Suprapubic skin (tissue), 4 donors: ENCODE measurements at regions not wholly inside any gene's neighbourhood (a gene's known extent, or its start where the extent isn't known, plus 50 kb on each side); places are given as distances from the start of the nearest gene placed in this dataset.

Experiments used
- DNase-seq, 2 donors: peaks; one replicate each; pipeline ENCODE4 v3.0.0-alpha.2; 2019; ENCODE audit warnings: low spot score in 2 of 2
- H3K27ac ChIP-seq: fragments of 200-600 bp; sonication (generic); one replicate; pipeline ENCODE4 v1.5.1; 2019
- H3K27me3 ChIP-seq: fragments of 200-600 bp; sonication (generic); one replicate; pipeline ENCODE4 v1.5.1; 2019
- H3K36me3 ChIP-seq: fragments of 200-600 bp; sonication (generic); one replicate; pipeline ENCODE4 v1.5.1; 2019
- H3K4me1 ChIP-seq: fragments of 200-600 bp; sonication (generic); one replicate; pipeline ENCODE4 v1.5.1; 2019
- H3K4me3 ChIP-seq: fragments of 200-600 bp; sonication (generic); one replicate; pipeline ENCODE4 v1.5.1; 2019; ENCODE audit warnings: mild to moderate bottlenecking
- H3K9me3 ChIP-seq: fragments of 200-600 bp; sonication (generic); one replicate; pipeline ENCODE4 v1.5.1; 2019
- CTCF ChIP-seq, 2 donors: fragments of 200-600 bp in 1 of 2; fragments of 450-650 bp in 1 of 2; sonication (generic) in 1 of 2; IDR thresholded peaks; one replicate each; pipeline ENCODE4 v1.5.1; 2016 to 2019; ENCODE audit warnings: antibody characterized with exemption in 2 of 2, mild to moderate bottlenecking in 1 of 2, moderate library complexity in 1 of 2
- EP300 ChIP-seq: sonication (generic); formaldehyde crosslinking; IDR thresholded peaks from one replicate; pipeline ENCODE4 v1.6.1; 2017; ENCODE audit warnings: antibody characterized with exemption
- POLR2A ChIP-seq, 2 donors: fragments of 450-650 bp; IDR thresholded peaks; one replicate each; pipeline ENCODE4 v1.6.1; 2017; ENCODE audit warnings: antibody characterized with exemption in 2 of 2, mild to moderate bottlenecking in 2 of 2, moderate library complexity in 2 of 2
- POLR2AphosphoS5 ChIP-seq, 3 donors: sonication (generic); formaldehyde crosslinking; IDR thresholded peaks; one replicate each; pipeline ENCODE4 v1.6.1; 2017; ENCODE audit warnings: antibody characterized with exemption in 3 of 3
- WGBS: methylation state at CpG from one replicate; pipeline ENCODE4 v1.1.5; 2018; 5-methylcytosine and 5-hydroxymethylcytosine counted together

GRCh38 chr2:217301142-217301925 is 441.5 kb upstream of the TNP1 start:
- no peaks in the 10 kb centered on the region for H3K4me1 ChIP-seq
- H3K27me3 ChIP-seq: no peaks in the 10 kb centered on the region
- 90% methylated on average over 4 of the region's 4 CpGs for WGBS
- TF ChIP-seq EP300 (no peak), CTCF (IDR thresholded peaks at IDR 0.05) (no peak), POLR2A (IDR thresholded peaks at IDR 0.05) (no peak), POLR2AphosphoS5 (IDR thresholded peaks at IDR 0.05) (no peak)
- no peaks in the 10 kb centered on the region for H3K36me3 ChIP-seq
- H3K9me3 ChIP-seq: no peaks in the 10 kb centered on the region
- no peak overlapping the region for H3K4me3 ChIP-seq
- H3K27ac ChIP-seq: no peak overlapping the region
- no peak for DNase-seq

GRCh38 chr2:217299590-217299989 is 439.7 kb upstream of the TNP1 start:
- H3K4me1 ChIP-seq: no peaks in the 10 kb centered on the region
- no peak overlapping the region for H3K4me3 ChIP-seq
- WGBS: 75% methylated on average over 1 of the region's 1 CpG
- no peak for DNase-seq
- no peaks in the 10 kb centered on the region for H3K9me3 ChIP-seq
- H3K27ac ChIP-seq: no peak overlapping the region
- TF ChIP-seq POLR2AphosphoS5 (IDR thresholded peaks at IDR 0.05) (no peak), EP300 (no peak), POLR2A (IDR thresholded peaks at IDR 0.05) (no peak), CTCF (IDR thresholded peaks at IDR 0.05) (no peak)
- H3K36me3 ChIP-seq: no peaks in the 10 kb centered on the region
- H3K27me3 ChIP-seq: no peaks in the 10 kb centered on the region

GRCh38 chr2:217297096-217297495 is 437.2 kb upstream of the TNP1 start:
- Histone ChIP-seq H3K27me3 (no peaks in the 10 kb centered on the region), H3K27ac (no peak overlapping the region), H3K36me3 (no peaks in the 10 kb centered on the region), H3K9me3 (no peaks in the 10 kb centered on the region), H3K4me3 (no peak overlapping the region), H3K4me1 (no peaks in the 10 kb centered on the region)
- DNase-seq: no peak
- 90% methylated on average over 2 of the region's 2 CpGs for WGBS
- no peak for TF ChIP-seq CTCF (IDR thresholded peaks at IDR 0.05)
- no peak for TF ChIP-seq POLR2AphosphoS5 (IDR thresholded peaks at IDR 0.05)
- TF ChIP-seq POLR2A (IDR thresholded peaks at IDR 0.05): no peak
- TF ChIP-seq EP300: no peak

GRCh38 chr2:217294818-217295217 is 435.0 kb upstream of the TNP1 start:
- H3K9me3 ChIP-seq: no peaks in the 10 kb centered on the region
- no peaks in the 10 kb centered on the region for H3K27me3 ChIP-seq
- no peak overlapping the region for H3K27ac ChIP-seq
- H3K4me1 ChIP-seq: peaks cover 3% of the 10 kb centered on the region
- H3K4me3 ChIP-seq: no peak overlapping the region
- 90% methylated on average over 4 of the region's 4 CpGs for WGBS
- no peak for TF ChIP-seq EP300
- TF ChIP-seq POLR2AphosphoS5 (IDR thresholded peaks at IDR 0.05): no peak
- TF ChIP-seq CTCF (IDR thresholded peaks at IDR 0.05): no peak
- TF ChIP-seq POLR2A (IDR thresholded peaks at IDR 0.05): no peak
- H3K36me3 ChIP-seq: no peaks in the 10 kb centered on the region
- DNase-seq: no peak

- WGBS: 75% methylated on average over 2 of the region's 2 CpGs
- Histone ChIP-seq H3K4me1 (peaks cover 8% of the 10 kb centered on the region), H3K36me3 (no peaks in the 10 kb centered on the region), H3K4me3 (no peak overlapping the region), H3K27ac (no peak overlapping the region), H3K27me3 (peaks cover 3% of the 10 kb centered on the region), H3K9me3 (no peaks in the 10 kb centered on the region)
- DNase-seq: no peak
- TF ChIP-seq EP300 (no peak), POLR2AphosphoS5 (IDR thresholded peaks at IDR 0.05) (no peak)
These were observed 434.3 kb upstream of the TNP1 start for GRCh38 chr2:217294211-217294610.
